ENCODE measurements at regions not wholly inside any gene's neighbourhood (a gene's known extent, or its start where the extent isn't known, plus 50 kb on each side); places are given as distances from the start of the nearest gene placed in this dataset.
A peak's percentile ranks its signal among the peaks of the same experiment; 100 is the strongest.

GRCh38 chr14:22097586-22098292 lies 424.1 kb upstream of the OR4E1 start:
- DNase-seq (ENCODE audit: low spot score) = no peak

- DNase-seq (ENCODE audit: low spot score) = no peak
Measured at GRCh38 chr14:22097072-22097471, 423.5 kb upstream of the OR4E1 start.

GRCh38 chr14:22096514-22096895 lies 422.9 kb upstream of the OR4E1 start:
- DNase-seq (ENCODE audit: low spot score) = no peak

GRCh38 chr14:22095860-22096513 lies 422.4 kb upstream of the OR4E1 start:
- DNase-seq (ENCODE audit: low spot score) = no peak

- DNase-seq (ENCODE audit: low spot score) = no peak
Measured at GRCh38 chr14:22089940-22090339, 416.3 kb upstream of the OR4E1 start.

- no peak for DNase-seq (ENCODE audit: low spot score)
Measured at GRCh38 chr14:22088614-22089342, 415.2 kb upstream of the OR4E1 start.

GRCh38 chr14:22086131-22086530 lies 412.5 kb upstream of the OR4E1 start:
- no peak for DNase-seq (ENCODE audit: low spot score)

- peak; percentile 60 for DNase-seq (ENCODE audit: low spot score)
Measured at GRCh38 chr14:22084393-22085281, 411.0 kb upstream of the OR4E1 start.

GRCh38 chr14:22081337-22081736 lies 407.7 kb upstream of the OR4E1 start:
- no peak for DNase-seq (ENCODE audit: low spot score)

- no peak for DNase-seq (ENCODE audit: low spot score)
Measured at GRCh38 chr14:22079766-22080165, 406.1 kb upstream of the OR4E1 start.

GRCh38 chr14:22073801-22074200 lies 400.2 kb upstream of the OR4E1 start:
- DNase-seq (ENCODE audit: low spot score) = no peak

- no peak for DNase-seq (ENCODE audit: low spot score)
Measured at GRCh38 chr14:22071006-22071405, 397.4 kb upstream of the OR4E1 start.

- DNase-seq (ENCODE audit: low spot score) = peak; percentile 7
Measured at GRCh38 chr14:22070119-22070982, 396.7 kb upstream of the OR4E1 start.

GRCh38 chr14:22065347-22065746 lies 391.7 kb upstream of the OR4E1 start:
- DNase-seq (ENCODE audit: low spot score) = no peak

GRCh38 chr14:22059201-22059600 lies 385.6 kb upstream of the OR4E1 start:
- no peak for DNase-seq (ENCODE audit: low spot score)

- no peak for DNase-seq (ENCODE audit: low spot score)
Measured at GRCh38 chr14:22052795-22053194, 379.2 kb upstream of the OR4E1 start.

GRCh38 chr14:22047115-22047514 lies 373.5 kb upstream of the OR4E1 start:
- no peak for DNase-seq (ENCODE audit: low spot score)

- DNase-seq (ENCODE audit: low spot score) = no peak
Measured at GRCh38 chr14:22046063-22046462, 372.4 kb upstream of the OR4E1 start.

- DNase-seq (ENCODE audit: low spot score) = no peak
Measured at GRCh38 chr14:22044193-22044592, 370.6 kb upstream of the OR4E1 start.

- DNase-seq (ENCODE audit: low spot score) = no peak
Measured at GRCh38 chr14:22040781-22041125, 367.1 kb upstream of the OR4E1 start.
